ENCODE measurements at regions not wholly inside any gene's neighbourhood (a gene's known extent, or its start where the extent isn't known, plus 50 kb on each side); places are given as distances from the start of the nearest gene placed in this dataset.

GRCh38 chrX:116292183-116292582 is 121.6 kb downstream of the AGTR2 start:
- H2BK5ac ChIP-seq (ENCODE audit: low read length): no peak overlapping the region

GRCh38 chrX:116298956-116299355 is 128.4 kb downstream of the AGTR2 start:
- Histone ChIP-seq H3K4me3 (ENCODE audit: low read length) (no peak overlapping the region), H3K18ac (ENCODE audit: low read length) (no peak overlapping the region), H2BK5ac (ENCODE audit: low read length) (no peak overlapping the region), H3K56ac (ENCODE audit: low read length) (no peak overlapping the region), H2BK15ac (replicated peaks; ENCODE audit: low read depth) (no peak overlapping the region), H3K4me1 (ENCODE audit: control insufficient read depth, low read depth, low read length) (no peaks in the 10 kb centered on the region), H2AK5ac (ENCODE audit: low read length) (no peak overlapping the region), H3K79me1 (ENCODE audit: low read length) (no peaks in the 10 kb centered on the region), H3K36me3 (ENCODE audit: control insufficient read depth, insufficient read depth, low read length) (no peaks in the 10 kb centered on the region), H3K27ac (ENCODE audit: low read depth, low read length) (no peak overlapping the region), H3K23ac (ENCODE audit: low read length) (no peak overlapping the region), H3K27me3 (ENCODE audit: insufficient read depth, low read length, poor library complexity) (no peaks in the 10 kb centered on the region), H4K5ac (ENCODE audit: low read length) (no peak overlapping the region), H2BK120ac (ENCODE audit: low read depth, low read length) (no peak overlapping the region), H3K79me2 (ENCODE audit: control insufficient read depth, insufficient read depth, low read length) (no peaks in the 10 kb centered on the region), H3K4me2 (ENCODE audit: low read length) (no peak overlapping the region), H4K8ac (ENCODE audit: low read depth, low read length) (no peak overlapping the region), H3K4ac (ENCODE audit: low read depth, low read length) (no peak overlapping the region), H3K9ac (ENCODE audit: low read length) (no peak overlapping the region)
- no peak for DNase-seq
- WGBS (ENCODE audit: extremely low coverage, insufficient coverage, low lambda C conversion rate): no CpG with 5 or more reads among the region's 3 CpGs

More at GRCh38 chrX:116292183-116292582, 121.6 kb downstream of the AGTR2 start:
- no peak overlapping the region for H2AK5ac ChIP-seq (ENCODE audit: low read length)
- WGBS (ENCODE audit: extremely low coverage, insufficient coverage, low lambda C conversion rate): no CpG with 5 or more reads among the region's 4 CpGs
- no peak overlapping the region for H4K8ac ChIP-seq (ENCODE audit: low read depth, low read length)
- H3K4me1 ChIP-seq (ENCODE audit: control insufficient read depth, low read depth, low read length): no peaks in the 10 kb centered on the region
- no peak overlapping the region for H4K5ac ChIP-seq (ENCODE audit: low read length)
- H3K9ac ChIP-seq (ENCODE audit: low read length): no peak overlapping the region
- H3K79me1 ChIP-seq (ENCODE audit: low read length): no peaks in the 10 kb centered on the region
- H3K27ac ChIP-seq (ENCODE audit: low read depth, low read length): no peak overlapping the region
- no peak for DNase-seq
- H3K36me3 ChIP-seq (ENCODE audit: control insufficient read depth, insufficient read depth, low read length): no peaks in the 10 kb centered on the region
- H3K4ac ChIP-seq (ENCODE audit: low read depth, low read length): no peak overlapping the region
- no peak overlapping the region for H2BK120ac ChIP-seq (ENCODE audit: low read depth, low read length)
- H3K23ac ChIP-seq (ENCODE audit: low read length): no peak overlapping the region
- H3K4me2 ChIP-seq (ENCODE audit: low read length): no peak overlapping the region
- no peaks in the 10 kb centered on the region for H3K79me2 ChIP-seq (ENCODE audit: control insufficient read depth, insufficient read depth, low read length)
- H3K56ac ChIP-seq (ENCODE audit: low read length): no peak overlapping the region
- no peak overlapping the region for H3K4me3 ChIP-seq (ENCODE audit: low read length)
- H3K18ac ChIP-seq (ENCODE audit: low read length): no peak overlapping the region
- H3K27me3 ChIP-seq (ENCODE audit: insufficient read depth, low read length, poor library complexity): no peaks in the 10 kb centered on the region
- no peak overlapping the region for H2BK15ac ChIP-seq (replicated peaks; ENCODE audit: low read depth)

GRCh38 chrX:116306218-116306617 is 130.2 kb upstream of the SLC6A14 start:
- Histone ChIP-seq H3K9ac (ENCODE audit: low read length) (no peak overlapping the region), H4K8ac (ENCODE audit: low read depth, low read length) (no peak overlapping the region), H3K36me3 (ENCODE audit: control insufficient read depth, insufficient read depth, low read length) (no peaks in the 10 kb centered on the region), H3K18ac (ENCODE audit: low read length) (no peak overlapping the region), H3K27ac (ENCODE audit: low read depth, low read length) (no peak overlapping the region), H3K27me3 (ENCODE audit: insufficient read depth, low read length, poor library complexity) (no peaks in the 10 kb centered on the region), H4K5ac (ENCODE audit: low read length) (no peak overlapping the region), H3K79me2 (ENCODE audit: control insufficient read depth, insufficient read depth, low read length) (no peaks in the 10 kb centered on the region), H3K4me3 (ENCODE audit: low read length) (no peak overlapping the region), H2BK5ac (ENCODE audit: low read length) (no peak overlapping the region), H3K56ac (ENCODE audit: low read length) (no peak overlapping the region), H3K79me1 (ENCODE audit: low read length) (no peaks in the 10 kb centered on the region), H2BK15ac (replicated peaks; ENCODE audit: low read depth) (no peak overlapping the region), H3K4me1 (ENCODE audit: control insufficient read depth, low read depth, low read length) (no peaks in the 10 kb centered on the region), H2BK120ac (ENCODE audit: low read depth, low read length) (no peak overlapping the region), H3K4me2 (ENCODE audit: low read length) (no peak overlapping the region), H2AK5ac (ENCODE audit: low read length) (no peak overlapping the region), H3K4ac (ENCODE audit: low read depth, low read length) (no peak overlapping the region), H3K23ac (ENCODE audit: low read length) (no peak overlapping the region)
- WGBS (ENCODE audit: extremely low coverage, insufficient coverage, low lambda C conversion rate): no CpG with 5 or more reads among the region's 2 CpGs
- no peak for DNase-seq

- WGBS (ENCODE audit: extremely low coverage, insufficient coverage, low lambda C conversion rate): no CpG with 5 or more reads among the region's 3 CpGs
- no peaks in the 10 kb centered on the region for H3K79me2 ChIP-seq (ENCODE audit: control insufficient read depth, insufficient read depth, low read length)
- no peak overlapping the region for H3K18ac ChIP-seq (ENCODE audit: low read length)
- no peak overlapping the region for H2BK15ac ChIP-seq (replicated peaks; ENCODE audit: low read depth)
- no peak overlapping the region for H3K4me3 ChIP-seq (ENCODE audit: low read length)
- peak; percentile 14 for DNase-seq
- no peak overlapping the region for H3K56ac ChIP-seq (ENCODE audit: low read length)
- H2BK5ac ChIP-seq (ENCODE audit: low read length): no peak overlapping the region
- H2AK5ac ChIP-seq (ENCODE audit: low read length): no peak overlapping the region
- no peaks in the 10 kb centered on the region for H3K27me3 ChIP-seq (ENCODE audit: insufficient read depth, low read length, poor library complexity)
- no peaks in the 10 kb centered on the region for H3K4me1 ChIP-seq (ENCODE audit: control insufficient read depth, low read depth, low read length)
- H3K4ac ChIP-seq (ENCODE audit: low read depth, low read length): no peak overlapping the region
- no peak overlapping the region for H3K27ac ChIP-seq (ENCODE audit: low read depth, low read length)
- no peak overlapping the region for H4K5ac ChIP-seq (ENCODE audit: low read length)
- no peak overlapping the region for H4K8ac ChIP-seq (ENCODE audit: low read depth, low read length)
- no peak overlapping the region for H2BK120ac ChIP-seq (ENCODE audit: low read depth, low read length)
- H3K4me2 ChIP-seq (ENCODE audit: low read length): no peak overlapping the region
- no peaks in the 10 kb centered on the region for H3K79me1 ChIP-seq (ENCODE audit: low read length)
- H3K9ac ChIP-seq (ENCODE audit: low read length): no peak overlapping the region
- no peak overlapping the region for H3K23ac ChIP-seq (ENCODE audit: low read length)
- H3K36me3 ChIP-seq (ENCODE audit: control insufficient read depth, insufficient read depth, low read length): no peaks in the 10 kb centered on the region
Measured at GRCh38 chrX:116317409-116317808, 119.0 kb upstream of the SLC6A14 start.

- Histone ChIP-seq H3K79me2 (ENCODE audit: control insufficient read depth, insufficient read depth, low read length) (no peaks in the 10 kb centered on the region), H3K18ac (ENCODE audit: low read length) (no peak overlapping the region), H3K56ac (ENCODE audit: low read length) (no peak overlapping the region), H3K9ac (ENCODE audit: low read length) (no peak overlapping the region), H3K4me1 (ENCODE audit: control insufficient read depth, low read depth, low read length) (no peaks in the 10 kb centered on the region), H3K27ac (ENCODE audit: low read depth, low read length) (no peak overlapping the region), H3K23ac (ENCODE audit: low read length) (no peak overlapping the region), H4K5ac (ENCODE audit: low read length) (no peak overlapping the region), H2BK120ac (ENCODE audit: low read depth, low read length) (no peak overlapping the region), H3K4ac (ENCODE audit: low read depth, low read length) (no peak overlapping the region), H4K8ac (ENCODE audit: low read depth, low read length) (no peak overlapping the region), H3K79me1 (ENCODE audit: low read length) (no peaks in the 10 kb centered on the region), H2AK5ac (ENCODE audit: low read length) (no peak overlapping the region), H3K4me2 (ENCODE audit: low read length) (no peak overlapping the region), H3K4me3 (ENCODE audit: low read length) (no peak overlapping the region), H3K36me3 (ENCODE audit: control insufficient read depth, insufficient read depth, low read length) (no peaks in the 10 kb centered on the region), H2BK5ac (ENCODE audit: low read length) (no peak overlapping the region), H2BK15ac (replicated peaks; ENCODE audit: low read depth) (no peak overlapping the region), H3K27me3 (ENCODE audit: insufficient read depth, low read length, poor library complexity) (no peaks in the 10 kb centered on the region)
- no peak for DNase-seq
- WGBS (ENCODE audit: extremely low coverage, insufficient coverage, low lambda C conversion rate): no CpG with 5 or more reads among the region's 1 CpG
Measured at GRCh38 chrX:116318672-116319071, 117.7 kb upstream of the SLC6A14 start.

GRCh38 chrX:116321711-116322110 is 114.7 kb upstream of the SLC6A14 start:
- no peak overlapping the region for H3K4me2 ChIP-seq (ENCODE audit: low read length)
- no peaks in the 10 kb centered on the region for H3K4me1 ChIP-seq (ENCODE audit: control insufficient read depth, low read depth, low read length)
- no CpG with 5 or more reads among the region's 2 CpGs for WGBS (ENCODE audit: extremely low coverage, insufficient coverage, low lambda C conversion rate)
- H3K23ac ChIP-seq (ENCODE audit: low read length): no peak overlapping the region
- no peak overlapping the region for H3K4ac ChIP-seq (ENCODE audit: low read depth, low read length)
- H3K4me3 ChIP-seq (ENCODE audit: low read length): no peak overlapping the region
- H3K79me2 ChIP-seq (ENCODE audit: control insufficient read depth, insufficient read depth, low read length): no peaks in the 10 kb centered on the region
- H3K18ac ChIP-seq (ENCODE audit: low read length): no peak overlapping the region
- no peak overlapping the region for H2BK120ac ChIP-seq (ENCODE audit: low read depth, low read length)
- H3K9ac ChIP-seq (ENCODE audit: low read length): no peak overlapping the region
- no peak overlapping the region for H3K56ac ChIP-seq (ENCODE audit: low read length)
- H2BK15ac ChIP-seq (replicated peaks; ENCODE audit: low read depth): no peak overlapping the region
- no peak overlapping the region for H4K5ac ChIP-seq (ENCODE audit: low read length)
- H3K27ac ChIP-seq (ENCODE audit: low read depth, low read length): no peak overlapping the region
- no peak for DNase-seq
- H3K79me1 ChIP-seq (ENCODE audit: low read length): no peaks in the 10 kb centered on the region
- no peak overlapping the region for H2BK5ac ChIP-seq (ENCODE audit: low read length)
- H2AK5ac ChIP-seq (ENCODE audit: low read length): no peak overlapping the region
- no peaks in the 10 kb centered on the region for H3K27me3 ChIP-seq (ENCODE audit: insufficient read depth, low read length, poor library complexity)
- H3K36me3 ChIP-seq (ENCODE audit: control insufficient read depth, insufficient read depth, low read length): no peaks in the 10 kb centered on the region
- H4K8ac ChIP-seq (ENCODE audit: low read depth, low read length): no peak overlapping the region

Data from mesendoderm (in vitro differentiated cells).